MM.1S (cell line): ENCODE measurements at regions not wholly inside any gene's neighbourhood (a gene's known extent, or its start where the extent isn't known, plus 50 kb on each side); places are given as distances from the start of the nearest gene placed in this dataset.

Experiments used
- DNase-seq: peaks from one replicate; pipeline ENCODE4 v3.0.0-alpha.2; 2015
- H2AFZ ChIP-seq: fragments of 300-600 bp; sonication (generic); 2 replicates; pipeline ENCODE4 v1.6.0; 2016; ENCODE audit warnings: antibody characterized with exemption, low read length
- H3F3A ChIP-seq: fragments of 300-600 bp; sonication (generic); 2 replicates; pipeline ENCODE4 v1.6.1; 2016; ENCODE audit warnings: mild to moderate bottlenecking, antibody characterized with exemption, low read length, moderate library complexity, mixed read lengths; ENCODE audit not compliant: insufficient read depth
- H3K27ac ChIP-seq: fragments of 300-600 bp; sonication (generic); 2 replicates; pipeline ENCODE4 v1.5.1; 2016; ENCODE audit warnings: mild to moderate bottlenecking, low read length
- H3K27me3 ChIP-seq: fragments of 300-600 bp; sonication (generic); replicated peaks from 2 replicates; pipeline ENCODE4 v1.6.0; 2016; ENCODE audit warnings: low read length; ENCODE audit not compliant: insufficient read depth
- H3K36me3 ChIP-seq: fragments of 300-600 bp; sonication (generic); replicated peaks from 2 replicates; pipeline ENCODE4 v1.6.1; 2016; ENCODE audit warnings: mild to moderate bottlenecking, low read length, mixed read lengths; ENCODE audit not compliant: insufficient read depth
- H3K4me1 ChIP-seq: fragments of 300-600 bp; sonication (generic); 2 replicates; pipeline ENCODE4 v1.6.1; 2016; ENCODE audit warnings: low read length, mixed read lengths
- H3K4me2 ChIP-seq: fragments of 300-600 bp; sonication (generic); 2 replicates; pipeline ENCODE4 v1.6.0; 2016; ENCODE audit warnings: low read depth, low read length
- H3K4me3 ChIP-seq: fragments of 300-600 bp; sonication (generic); 2 replicates; pipeline ENCODE4 v1.5.1; 2016; ENCODE audit warnings: low read length, mixed read lengths
- H3K79me2 ChIP-seq: fragments of 300-600 bp; sonication (generic); 2 replicates; pipeline ENCODE4 v1.6.1; 2016; ENCODE audit warnings: mixed run types, low read length, mixed read lengths
- H3K9ac ChIP-seq: fragments of 300-600 bp; sonication (generic); 2 replicates; pipeline ENCODE4 v1.6.1; 2016; ENCODE audit warnings: low read length, mixed read lengths
- H3K9me2 ChIP-seq: fragments of 300-600 bp; sonication (generic); replicated peaks from 2 replicates; pipeline ENCODE4 v1.6.1; 2016; ENCODE audit warnings: mild to moderate bottlenecking, low read length, mixed read lengths; ENCODE audit not compliant: insufficient read depth
- H3K9me3 ChIP-seq: fragments of 300-600 bp; sonication (generic); replicated peaks from 2 replicates; pipeline ENCODE4 v1.6.1; 2016; ENCODE audit warnings: mild to moderate bottlenecking, low read length, mixed read lengths; ENCODE audit not compliant: insufficient read depth
- H4K20me1 ChIP-seq: fragments of 300-600 bp; sonication (generic); 2 replicates; pipeline ENCODE4 v1.6.1; 2016; ENCODE audit warnings: mild to moderate bottlenecking, low read length, moderate library complexity, mixed read lengths; ENCODE audit not compliant: insufficient read depth
- EZH2 ChIP-seq: fragments of 300-600 bp; sonication (generic); optimal IDR thresholded peaks from 2 replicates; pipeline ENCODE3; 2017; ENCODE audit warnings: low read depth, mild to moderate bottlenecking, antibody characterized with exemption, low read length, mixed read lengths
- EZH2phosphoT487 ChIP-seq: fragments of 300-600 bp; sonication (generic); IDR thresholded peaks from 2 replicates; pipeline ENCODE4 v1.6.1; 2018; ENCODE audit warnings: antibody characterized with exemption, low read length
- TF ChIP-seq, protein P1 (sequence below): fragments of 300-600 bp; sonication (generic); IDR thresholded peaks from 2 replicates; pipeline ENCODE4 v1.5.1; 2016; ENCODE audit warnings: antibody characterized with exemption, low read length, mixed read lengths

DNA sequence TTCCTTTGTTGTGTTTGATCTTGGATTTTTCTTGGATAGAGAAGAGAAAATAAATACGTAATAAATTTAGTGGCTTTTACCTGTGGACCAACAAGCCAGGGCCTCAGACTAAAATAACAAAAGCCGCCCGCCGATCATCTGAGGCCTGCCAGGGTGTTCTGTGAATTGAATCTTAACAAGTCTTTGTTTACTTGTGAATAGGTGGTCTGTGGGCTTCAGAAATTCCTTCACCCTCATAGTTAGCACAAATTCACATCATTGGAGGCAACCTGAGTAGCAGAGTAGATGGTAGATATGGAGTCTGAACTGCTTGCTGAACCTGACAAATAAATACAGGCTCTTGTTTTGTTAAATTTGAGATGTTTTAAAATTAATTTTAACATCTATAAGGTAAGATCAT is 176.3 kb upstream of the MTNR1B start:
- H3K36me3 ChIP-seq = no peaks in the 10 kb centered on the region
- H3K4me3 ChIP-seq = no peak overlapping the region
- no peaks in the 10 kb centered on the region for H3K27me3 ChIP-seq
- no peaks in the 10 kb centered on the region for H3F3A ChIP-seq
- H3K9me3 ChIP-seq = no peaks in the 10 kb centered on the region
- no peak overlapping the region for H2AFZ ChIP-seq
- no peak overlapping the region for H3K27ac ChIP-seq
- no peaks in the 10 kb centered on the region for H4K20me1 ChIP-seq
- no peak overlapping the region for H3K4me2 ChIP-seq
- no peak overlapping the region for H3K9ac ChIP-seq
- no peak for DNase-seq
- peaks cover 13% of the 10 kb centered on the region; the same call in 1 of the 2 replicates for H3K4me1 ChIP-seq
- no peaks in the 10 kb centered on the region for H3K9me2 ChIP-seq
- H3K79me2 ChIP-seq = no peaks in the 10 kb centered on the region
- TF ChIP-seq, protein P1, sequence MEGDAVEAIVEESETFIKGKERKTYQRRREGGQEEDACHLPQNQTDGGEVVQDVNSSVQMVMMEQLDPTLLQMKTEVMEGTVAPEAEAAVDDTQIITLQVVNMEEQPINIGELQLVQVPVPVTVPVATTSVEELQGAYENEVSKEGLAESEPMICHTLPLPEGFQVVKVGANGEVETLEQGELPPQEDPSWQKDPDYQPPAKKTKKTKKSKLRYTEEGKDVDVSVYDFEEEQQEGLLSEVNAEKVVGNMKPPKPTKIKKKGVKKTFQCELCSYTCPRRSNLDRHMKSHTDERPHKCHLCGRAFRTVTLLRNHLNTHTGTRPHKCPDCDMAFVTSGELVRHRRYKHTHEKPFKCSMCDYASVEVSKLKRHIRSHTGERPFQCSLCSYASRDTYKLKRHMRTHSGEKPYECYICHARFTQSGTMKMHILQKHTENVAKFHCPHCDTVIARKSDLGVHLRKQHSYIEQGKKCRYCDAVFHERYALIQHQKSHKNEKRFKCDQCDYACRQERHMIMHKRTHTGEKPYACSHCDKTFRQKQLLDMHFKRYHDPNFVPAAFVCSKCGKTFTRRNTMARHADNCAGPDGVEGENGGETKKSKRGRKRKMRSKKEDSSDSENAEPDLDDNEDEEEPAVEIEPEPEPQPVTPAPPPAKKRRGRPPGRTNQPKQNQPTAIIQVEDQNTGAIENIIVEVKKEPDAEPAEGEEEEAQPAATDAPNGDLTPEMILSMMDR = no peak
- TF ChIP-seq EZH2phosphoT487 = no peak
- no peak for TF ChIP-seq EZH2

DNA sequence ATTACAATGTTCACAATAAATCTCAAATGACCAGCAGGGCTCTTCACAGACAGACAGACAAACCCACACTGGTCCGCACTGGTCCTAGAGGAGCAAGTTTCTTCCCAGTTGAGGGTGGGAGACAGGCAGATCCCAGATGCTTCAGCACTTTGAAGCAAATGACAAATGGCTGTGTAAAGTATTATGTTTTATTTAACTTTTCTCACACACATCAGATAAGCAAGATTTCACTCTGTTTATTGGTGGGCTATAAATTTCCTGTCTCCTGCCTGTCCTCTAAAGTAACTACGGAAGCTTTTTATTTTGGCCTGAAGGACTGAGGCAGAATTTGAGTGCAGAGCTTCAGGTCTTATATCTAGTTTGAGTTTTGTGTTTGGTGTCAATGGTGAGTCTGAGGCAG is 174.7 kb upstream of the MTNR1B start:
- Histone ChIP-seq H3K4me3 (no peak overlapping the region), H3K9me2 (no peaks in the 10 kb centered on the region), H3K27me3 (no peaks in the 10 kb centered on the region)

DNA sequence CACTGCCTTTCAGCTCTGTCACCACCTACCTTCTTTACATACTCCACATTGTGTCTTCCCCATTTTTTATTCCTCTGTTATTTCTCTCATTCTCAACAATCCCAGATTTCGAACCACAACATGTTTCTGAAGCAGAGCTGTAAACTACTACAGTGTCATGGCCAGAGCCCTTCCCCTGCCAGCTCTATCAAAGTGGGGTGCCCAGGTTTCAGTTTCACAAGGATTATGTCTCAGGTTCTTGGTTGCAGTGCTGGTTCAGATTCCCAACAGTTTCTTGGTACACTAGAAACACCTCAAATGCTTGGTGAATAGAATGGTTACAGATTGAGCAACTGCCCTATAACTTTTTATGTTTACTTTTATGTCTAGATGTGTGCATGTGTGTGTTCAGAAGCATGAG is 172.7 kb upstream of the MTNR1B start:
- TF ChIP-seq, protein P1 = no peak
- TF ChIP-seq EZH2phosphoT487 (no peak), EZH2 (no peak)
- peak; percentile 75 for DNase-seq
- H3K9ac ChIP-seq = no peak overlapping the region
- H3K9me2 ChIP-seq = no peaks in the 10 kb centered on the region
- no peaks in the 10 kb centered on the region for H3K79me2 ChIP-seq
- no peak overlapping the region for H3K27ac ChIP-seq
- no peak overlapping the region for H2AFZ ChIP-seq
- H3K27me3 ChIP-seq = no peaks in the 10 kb centered on the region
- no peaks in the 10 kb centered on the region for H3F3A ChIP-seq
- 0 out of 2 replicates have a peak overlapping the region, but pooled peaks have one; percentile 2 for H3K4me2 ChIP-seq
- H4K20me1 ChIP-seq = no peaks in the 10 kb centered on the region
- H3K36me3 ChIP-seq = no peaks in the 10 kb centered on the region
- H3K9me3 ChIP-seq = no peaks in the 10 kb centered on the region
- peaks cover 13% of the 10 kb centered on the region; the same call in 1 of the 2 replicates for H3K4me1 ChIP-seq
- H3K4me3 ChIP-seq = no peak overlapping the region

More for the DNA sequence above, 174.7 kb upstream of the MTNR1B start:
- H3K4me2 ChIP-seq = no peak overlapping the region
- TF ChIP-seq EZH2 (no peak), EZH2phosphoT487 (no peak)
- TF ChIP-seq, protein P1 = no peak
- no peak overlapping the region for H3K9ac ChIP-seq
- no peaks in the 10 kb centered on the region for H3K36me3 ChIP-seq
- no peaks in the 10 kb centered on the region for H4K20me1 ChIP-seq
- no peak overlapping the region for H2AFZ ChIP-seq
- no peaks in the 10 kb centered on the region for H3F3A ChIP-seq
- no peaks in the 10 kb centered on the region for H3K79me2 ChIP-seq
- DNase-seq = no peak
- H3K9me3 ChIP-seq = no peaks in the 10 kb centered on the region
- peaks cover 13% of the 10 kb centered on the region; the same call in 1 of the 2 replicates for H3K4me1 ChIP-seq
- no peak overlapping the region for H3K27ac ChIP-seq
